ENCODE measurements at regions not wholly inside any gene's neighbourhood (a gene's known extent, or its start where the extent isn't known, plus 50 kb on each side); places are given as distances from the start of the nearest gene placed in this dataset.

DNA sequence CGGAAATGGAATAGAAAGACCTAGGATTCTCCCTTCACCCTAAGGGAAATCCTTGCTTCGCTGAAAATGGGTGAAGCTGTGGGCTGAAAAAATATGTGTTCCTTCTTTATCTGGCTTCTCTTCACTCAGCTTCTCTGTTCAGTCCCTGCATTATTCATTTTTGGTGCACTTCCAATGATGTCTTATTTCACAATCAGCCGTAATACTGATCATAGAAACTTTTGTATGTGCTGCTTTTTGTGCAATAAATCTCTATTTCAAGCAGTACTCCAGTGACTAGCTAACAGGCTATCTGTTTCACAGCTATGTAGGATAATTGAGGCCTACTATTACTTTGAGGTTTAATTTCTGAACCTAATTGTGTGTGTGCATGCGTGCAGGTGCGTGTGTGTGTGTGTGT, 144.6 kb downstream of the FOXL1 start:
- H3K4ac ChIP-seq (ENCODE audit: low read depth in 1 of 2, low read length in 2 of 2), result no peak overlapping the region
- no peaks in the 10 kb centered on the region for H3K79me1 ChIP-seq (replicated peaks; ENCODE audit: low read length, poor library complexity, severe bottlenecking)
- H2BK120ac ChIP-seq (ENCODE audit: low read depth, low read length), result no peak overlapping the region
- H4K8ac ChIP-seq (ENCODE audit: low read length), result no peak overlapping the region
- H3K36me3 ChIP-seq (ENCODE audit: control insufficient read depth in 1 of 2, insufficient read depth in 2 of 2, low read depth in 1 of 2, low read length in 2 of 2), result no peaks in the 10 kb centered on the region
- H3K18ac ChIP-seq (ENCODE audit: low read depth in 1 of 2, low read length in 2 of 2), result no peak overlapping the region
- H3K23ac ChIP-seq (ENCODE audit: low read length in 2 of 2), result no peak overlapping the region
- H2BK12ac ChIP-seq (ENCODE audit: low read length in 2 of 2), result no peak overlapping the region
- WGBS, result 86% methylated on average over 3 of the region's 5 CpGs
- no peak overlapping the region for H2BK5ac ChIP-seq (ENCODE audit: low read depth, low read length, poor library complexity, severe bottlenecking)
- no peak overlapping the region for H4K91ac ChIP-seq (ENCODE audit: low read length)
- H3K4me1 ChIP-seq (ENCODE audit: control insufficient read depth, insufficient read depth, low read depth, low read length), result no peaks in the 10 kb centered on the region
- no peak overlapping the region for H2AK5ac ChIP-seq (ENCODE audit: low read length, severe bottlenecking)
- no peak overlapping the region for H3K9ac ChIP-seq (ENCODE audit: low read length)
- no peak overlapping the region for H3K14ac ChIP-seq (ENCODE audit: low read length in 2 of 2)
- no peak overlapping the region for H3K4me3 ChIP-seq (ENCODE audit: insufficient read depth in 1 of 2, low read depth in 1 of 2, low read length in 2 of 2)
- peaks cover 1 to 64% of the 10 kb centered on the region in 2 experiments for H3K27me3 ChIP-seq (ENCODE audit: control insufficient read depth in 1 of 2, insufficient read depth in 1 of 2, low read length in 2 of 2)
- H2BK15ac ChIP-seq (ENCODE audit: low read depth, poor library complexity, severe bottlenecking), result no peak overlapping the region
- H3K9me3 ChIP-seq (ENCODE audit: control insufficient read depth, low read length), result no peaks in the 10 kb centered on the region
- H3K27ac ChIP-seq (ENCODE audit: low read length, poor library complexity, severe bottlenecking), result no peak overlapping the region
- H2AFZ ChIP-seq (ENCODE audit: low read depth, low read length), result no peak overlapping the region
- no peak for DNase-seq
- H3K4me2 ChIP-seq (ENCODE audit: low read length, poor library complexity, severe bottlenecking), result no peak overlapping the region

DNA sequence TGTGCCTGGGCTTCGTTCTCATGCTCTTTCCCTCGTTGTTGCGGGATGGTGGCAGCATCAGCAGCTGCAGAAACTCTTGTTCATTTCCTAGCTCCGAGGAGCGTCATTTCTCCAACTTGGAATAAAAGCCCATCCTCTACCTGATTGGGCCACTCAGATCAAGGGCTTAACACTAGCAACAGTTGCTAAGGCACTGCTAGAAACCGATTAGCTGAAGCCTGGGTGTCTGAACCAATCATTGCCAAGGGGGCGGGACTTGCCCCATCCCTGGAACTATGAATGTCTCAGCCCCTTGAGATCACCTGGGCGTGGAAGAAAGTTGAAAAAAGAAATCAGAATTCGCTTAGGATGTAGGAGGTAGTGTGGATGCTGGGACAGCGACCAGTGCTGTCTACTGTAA, 145.3 kb downstream of the FOXL1 start:
- Histone ChIP-seq H3K9ac (ENCODE audit: low read length) (no peak overlapping the region), H3K36me3 (ENCODE audit: control insufficient read depth in 1 of 2, insufficient read depth in 2 of 2, low read depth in 1 of 2, low read length in 2 of 2) (no peaks in the 10 kb centered on the region), H3K27ac (ENCODE audit: low read length, poor library complexity, severe bottlenecking) (no peak overlapping the region), H2BK5ac (ENCODE audit: low read depth, low read length, poor library complexity, severe bottlenecking) (no peak overlapping the region), H3K14ac (ENCODE audit: low read length in 2 of 2) (no peak overlapping the region), H3K27me3 (ENCODE audit: control insufficient read depth in 1 of 2, insufficient read depth in 1 of 2, low read length in 2 of 2) (peaks cover 3 to 64% of the 10 kb centered on the region in 2 experiments), H2AK5ac (ENCODE audit: low read length, severe bottlenecking) (no peak overlapping the region), H2AFZ (ENCODE audit: low read depth, low read length) (no peak overlapping the region), H2BK120ac (ENCODE audit: low read depth, low read length) (no peak overlapping the region), H2BK15ac (ENCODE audit: low read depth, poor library complexity, severe bottlenecking) (no peak overlapping the region), H3K4me2 (ENCODE audit: low read length, poor library complexity, severe bottlenecking) (no peak overlapping the region), H3K4me3 (ENCODE audit: insufficient read depth in 1 of 2, low read depth in 1 of 2, low read length in 2 of 2) (no peak overlapping the region), H3K4ac (ENCODE audit: low read depth in 1 of 2, low read length in 2 of 2) (no peak overlapping the region), H4K91ac (ENCODE audit: low read length) (no peak overlapping the region), H3K18ac (ENCODE audit: low read depth in 1 of 2, low read length in 2 of 2) (no peak overlapping the region), H3K4me1 (ENCODE audit: control insufficient read depth, insufficient read depth, low read depth, low read length) (no peaks in the 10 kb centered on the region), H3K79me1 (replicated peaks; ENCODE audit: low read length, poor library complexity, severe bottlenecking) (no peaks in the 10 kb centered on the region), H2BK12ac (ENCODE audit: low read length in 2 of 2) (no peak overlapping the region), H3K9me3 (ENCODE audit: control insufficient read depth, low read length) (no peaks in the 10 kb centered on the region), H3K23ac (ENCODE audit: low read length in 2 of 2) (no peak overlapping the region), H4K8ac (ENCODE audit: low read length) (no peak overlapping the region)
- WGBS, result 66% methylated on average over 10 of the region's 10 CpGs
- DNase-seq, result no peak

DNA sequence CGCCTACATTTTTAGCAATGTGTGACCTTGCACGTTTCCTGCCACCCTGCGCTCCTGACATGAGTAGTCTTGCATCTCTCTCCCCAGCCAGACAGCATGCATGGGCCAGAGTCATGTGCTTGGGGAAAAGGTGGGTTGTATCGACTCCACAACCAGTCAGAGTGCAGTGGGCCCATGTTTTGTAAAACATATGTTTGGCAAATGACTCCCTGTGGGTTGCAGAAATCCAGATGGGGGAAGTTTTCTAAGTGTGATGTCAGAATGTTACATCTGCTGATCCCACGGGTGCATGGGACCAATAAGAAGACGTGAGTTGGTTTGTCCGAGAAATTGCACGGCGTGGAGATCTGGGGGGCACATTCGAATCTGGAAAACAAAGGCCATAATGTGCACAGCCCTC, 147.1 kb downstream of the FOXL1 start:
- Histone ChIP-seq H3K27me3 (ENCODE audit: control insufficient read depth in 1 of 2, insufficient read depth in 1 of 2, low read length in 2 of 2) (peaks cover 3 to 64% of the 10 kb centered on the region in 2 experiments), H3K79me1 (replicated peaks; ENCODE audit: low read length, poor library complexity, severe bottlenecking) (no peaks in the 10 kb centered on the region), H3K9ac (ENCODE audit: low read length) (no peak overlapping the region), H3K9me3 (ENCODE audit: control insufficient read depth, low read length) (peaks cover 6% of the 10 kb centered on the region), H3K27ac (ENCODE audit: low read length, poor library complexity, severe bottlenecking) (no peak overlapping the region), H3K36me3 (ENCODE audit: control insufficient read depth in 1 of 2, insufficient read depth in 2 of 2, low read depth in 1 of 2, low read length in 2 of 2) (no peaks in the 10 kb centered on the region), H2BK5ac (ENCODE audit: low read depth, low read length, poor library complexity, severe bottlenecking) (no peak overlapping the region), H2BK15ac (ENCODE audit: low read depth, poor library complexity, severe bottlenecking) (no peak overlapping the region), H3K4me1 (ENCODE audit: control insufficient read depth, insufficient read depth, low read depth, low read length) (no peaks in the 10 kb centered on the region), H3K23ac (ENCODE audit: low read length in 2 of 2) (no peak overlapping the region), H3K4me2 (ENCODE audit: low read length, poor library complexity, severe bottlenecking) (no peak overlapping the region), H2BK12ac (ENCODE audit: low read length in 2 of 2) (no peak overlapping the region), H3K4ac (ENCODE audit: low read depth in 1 of 2, low read length in 2 of 2) (no peak overlapping the region), H3K4me3 (ENCODE audit: insufficient read depth in 1 of 2, low read depth in 1 of 2, low read length in 2 of 2) (no peak overlapping the region), H4K8ac (ENCODE audit: low read length) (no peak overlapping the region), H4K91ac (ENCODE audit: low read length) (no peak overlapping the region), H2AFZ (ENCODE audit: low read depth, low read length) (no peak overlapping the region), H2AK5ac (ENCODE audit: low read length, severe bottlenecking) (no peak overlapping the region), H3K14ac (ENCODE audit: low read length in 2 of 2) (no peak overlapping the region), H2BK120ac (ENCODE audit: low read depth, low read length) (no peak overlapping the region), H3K18ac (ENCODE audit: low read depth in 1 of 2, low read length in 2 of 2) (no peak overlapping the region)
- DNase-seq, result no peak
- 93% methylated on average over 10 of the region's 10 CpGs for WGBS

GRCh38 chr16:86726340-86726739, 148.0 kb downstream of the FOXL1 start:
- no peak overlapping the region for H2AFZ ChIP-seq (ENCODE audit: low read depth, low read length)
- H2BK15ac ChIP-seq (ENCODE audit: low read depth, poor library complexity, severe bottlenecking), result no peak overlapping the region
- no peak overlapping the region for H4K8ac ChIP-seq (ENCODE audit: low read length)
- H2AK5ac ChIP-seq (ENCODE audit: low read length, severe bottlenecking), result no peak overlapping the region
- H3K4me3 ChIP-seq (ENCODE audit: insufficient read depth in 1 of 2, low read depth in 1 of 2, low read length in 2 of 2), result no peak overlapping the region
- no peak overlapping the region for H2BK5ac ChIP-seq (ENCODE audit: low read depth, low read length, poor library complexity, severe bottlenecking)
- H4K91ac ChIP-seq (ENCODE audit: low read length), result no peak overlapping the region
- H3K4me1 ChIP-seq (ENCODE audit: control insufficient read depth, insufficient read depth, low read depth, low read length), result no peaks in the 10 kb centered on the region
- no peak overlapping the region for H2BK12ac ChIP-seq (ENCODE audit: low read length in 2 of 2)
- H3K14ac ChIP-seq (ENCODE audit: low read length in 2 of 2), result no peak overlapping the region
- H3K9me3 ChIP-seq (ENCODE audit: control insufficient read depth, low read length), result peaks cover 6% of the 10 kb centered on the region
- WGBS, result 97% methylated on average over 5 of the region's 5 CpGs
- no peaks in the 10 kb centered on the region for H3K79me1 ChIP-seq (replicated peaks; ENCODE audit: low read length, poor library complexity, severe bottlenecking)
- H3K4ac ChIP-seq (ENCODE audit: low read depth in 1 of 2, low read length in 2 of 2), result no peak overlapping the region
- no peaks in the 10 kb centered on the region for H3K36me3 ChIP-seq (ENCODE audit: control insufficient read depth in 1 of 2, insufficient read depth in 2 of 2, low read depth in 1 of 2, low read length in 2 of 2)
- no peak overlapping the region for H2BK120ac ChIP-seq (ENCODE audit: low read depth, low read length)
- peaks cover 3 to 67% of the 10 kb centered on the region in 2 experiments for H3K27me3 ChIP-seq (ENCODE audit: control insufficient read depth in 1 of 2, insufficient read depth in 1 of 2, low read length in 2 of 2)
- H3K9ac ChIP-seq (ENCODE audit: low read length), result no peak overlapping the region
- no peak overlapping the region for H3K27ac ChIP-seq (ENCODE audit: low read length, poor library complexity, severe bottlenecking)
- H3K4me2 ChIP-seq (ENCODE audit: low read length, poor library complexity, severe bottlenecking), result no peak overlapping the region
- no peak overlapping the region for H3K23ac ChIP-seq (ENCODE audit: low read length in 2 of 2)
- no peak overlapping the region for H3K18ac ChIP-seq (ENCODE audit: low read depth in 1 of 2, low read length in 2 of 2)
- DNase-seq, result no peak

All from mesenchymal stem cell (in vitro differentiated cells and primary cell).